ENCODE measurements at regions not wholly inside any gene's neighbourhood (a gene's known extent, or its start where the extent isn't known, plus 50 kb on each side); places are given as distances from the start of the nearest gene placed in this dataset.

- no peaks in the 10 kb centered on the region for H3K27me3 ChIP-seq (ENCODE audit: insufficient read depth, poor library complexity, severe bottlenecking)
- no peak overlapping the region for H3K27ac ChIP-seq (replicated peaks)
Observed at GRCh38 chr16:86444261-86444660, 66.1 kb upstream of the FOXF1 start.

GRCh38 chr16:86444661-86445060 lies 65.7 kb upstream of the FOXF1 start:
- DNase-seq (ENCODE audit: low read depth in 1 of 2, low spot score in 1 of 2): no peak
- no peak for TF ChIP-seq POLR2AphosphoS5 (IDR thresholded peaks at IDR 0.05; ENCODE audit: low read depth)
- TF ChIP-seq SPI1 (IDR thresholded peaks at IDR 0.05; ENCODE audit: borderline replicate concordance, low read depth): no peak
- TF ChIP-seq CTCF (IDR thresholded peaks at IDR 0.05; ENCODE audit: insufficient read depth, low read length): no peak
- TF ChIP-seq REST (IDR thresholded peaks at IDR 0.05; ENCODE audit: insufficient replicate concordance, low read depth): no peak
- TF ChIP-seq GABPA (IDR thresholded peaks at IDR 0.05; ENCODE audit: low read depth): no peak
- no peaks in the 10 kb centered on the region for H3K27me3 ChIP-seq (ENCODE audit: insufficient read depth, poor library complexity, severe bottlenecking)
- H3K27ac ChIP-seq (replicated peaks): no peak overlapping the region
- no peak overlapping the region for H3K4me3 ChIP-seq (replicated peaks; ENCODE audit: insufficient read depth, low read length)

More at GRCh38 chr16:86444261-86444660, 66.1 kb upstream of the FOXF1 start:
- DNase-seq (ENCODE audit: low read depth in 1 of 2, low spot score in 1 of 2): no peak
- no peak overlapping the region for H3K4me3 ChIP-seq (replicated peaks; ENCODE audit: insufficient read depth, low read length)
- TF ChIP-seq POLR2AphosphoS5 (IDR thresholded peaks at IDR 0.05; ENCODE audit: low read depth) (no peak), SPI1 (IDR thresholded peaks at IDR 0.05; ENCODE audit: borderline replicate concordance, low read depth) (no peak), CTCF (IDR thresholded peaks at IDR 0.05; ENCODE audit: insufficient read depth, low read length) (no peak)

- TF ChIP-seq SPI1 (IDR thresholded peaks at IDR 0.05; ENCODE audit: borderline replicate concordance, low read depth) (no peak), REST (IDR thresholded peaks at IDR 0.05; ENCODE audit: insufficient replicate concordance, low read depth) (no peak), CTCF (IDR thresholded peaks at IDR 0.05; ENCODE audit: insufficient read depth, low read length) (no peak), POLR2AphosphoS5 (IDR thresholded peaks at IDR 0.05; ENCODE audit: low read depth) (no peak), GABPA (IDR thresholded peaks at IDR 0.05; ENCODE audit: low read depth) (no peak)
- Histone ChIP-seq H3K27ac (replicated peaks) (no peak overlapping the region), H3K4me3 (replicated peaks; ENCODE audit: insufficient read depth, low read length) (no peak overlapping the region), H3K27me3 (ENCODE audit: insufficient read depth, poor library complexity, severe bottlenecking) (no peaks in the 10 kb centered on the region)
- no peak for DNase-seq (ENCODE audit: low read depth in 1 of 2, low spot score in 1 of 2)
Observed at GRCh38 chr16:86446279-86446678, 64.0 kb upstream of the FOXF1 start.

GRCh38 chr16:86447228-86447627 lies 63.1 kb upstream of the FOXF1 start:
- H3K4me3 ChIP-seq (replicated peaks; ENCODE audit: insufficient read depth, low read length): no peak overlapping the region
- DNase-seq (ENCODE audit: low read depth in 1 of 2, low spot score in 1 of 2): no peak
- no peak overlapping the region for H3K27ac ChIP-seq (replicated peaks)
- TF ChIP-seq CTCF (IDR thresholded peaks at IDR 0.05; ENCODE audit: insufficient read depth, low read length) (no peak), REST (IDR thresholded peaks at IDR 0.05; ENCODE audit: insufficient replicate concordance, low read depth) (no peak), SPI1 (IDR thresholded peaks at IDR 0.05; ENCODE audit: borderline replicate concordance, low read depth) (no peak), POLR2AphosphoS5 (IDR thresholded peaks at IDR 0.05; ENCODE audit: low read depth) (no peak), GABPA (IDR thresholded peaks at IDR 0.05; ENCODE audit: low read depth) (no peak)
- no peaks in the 10 kb centered on the region for H3K27me3 ChIP-seq (ENCODE audit: insufficient read depth, poor library complexity, severe bottlenecking)

Measured in HL-60 (cell line).